ENCODE measurements at regions not wholly inside any gene's neighbourhood (a gene's known extent, or its start where the extent isn't known, plus 50 kb on each side); places are given as distances from the start of the nearest gene placed in this dataset.

- CTCF ChIA-PET: interaction anchor here (0.8 kb wide), 1 partner anchor 10 kb away, joined by 3 read pairs; no protein-coding TSS in a partner anchor
- POLR2A ChIA-PET: no interaction called here
- no peak for TF ChIP-seq CTCF (IDR thresholded peaks at IDR 0.05; ENCODE audit: control extremely low read depth, extremely low read depth, low read depth, missing control alignments)
- DNase-seq (ENCODE audit: extremely low spot score): no peak
Observed at GRCh38 chr5:121108725-121109124, 644.6 kb downstream of the PRR16 start.

DNA sequence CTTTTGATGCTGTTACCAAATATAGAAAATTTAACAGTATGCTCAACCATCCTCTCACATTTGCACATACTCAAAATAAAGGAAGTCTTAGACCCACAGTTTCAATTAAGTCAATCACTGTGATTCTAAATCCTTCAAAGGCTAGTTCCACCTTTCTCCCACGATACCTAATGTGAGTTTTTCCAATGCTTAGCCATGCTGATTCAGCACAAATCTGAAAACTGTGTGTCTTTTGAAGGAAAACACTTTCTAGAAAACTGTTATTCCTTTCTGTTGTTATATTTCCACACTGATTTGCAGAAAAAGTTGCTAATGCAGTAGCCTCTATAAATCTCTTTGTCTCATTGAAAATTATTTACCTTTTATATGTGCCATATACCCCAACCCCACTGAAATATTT is 645.7 kb downstream of the PRR16 start:
- TF ChIP-seq CTCF (IDR thresholded peaks at IDR 0.05; ENCODE audit: control extremely low read depth, extremely low read depth, low read depth, missing control alignments): no peak
- POLR2A ChIA-PET: no interaction called here
- CTCF ChIA-PET: no interaction called here
- no peak for DNase-seq (ENCODE audit: extremely low spot score)

- POLR2A ChIA-PET: no interaction called here
- CTCF ChIA-PET: interaction anchor here (1.4 kb wide), 1 partner anchor 14 kb away, joined by 4 read pairs; no protein-coding TSS in a partner anchor
- DNase-seq (ENCODE audit: extremely low spot score): no peak
- no peak for TF ChIP-seq CTCF (IDR thresholded peaks at IDR 0.05; ENCODE audit: control extremely low read depth, extremely low read depth, low read depth, missing control alignments)
Observed at GRCh38 chr5:121121786-121122185, 657.7 kb downstream of the PRR16 start.

GRCh38 chr5:121138495-121138907 is 674.4 kb downstream of the PRR16 start:
- TF ChIP-seq CTCF (IDR thresholded peaks at IDR 0.05; ENCODE audit: control extremely low read depth, extremely low read depth, low read depth, missing control alignments): no peak
- POLR2A ChIA-PET: no interaction called here

GRCh38 chr5:121138952-121139351 is 674.9 kb downstream of the PRR16 start:
- no peak for TF ChIP-seq CTCF (IDR thresholded peaks at IDR 0.05; ENCODE audit: control extremely low read depth, extremely low read depth, low read depth, missing control alignments)
- DNase-seq (ENCODE audit: extremely low spot score): no peak
- ChIA-PET POLR2A (no interaction called here), CTCF (no interaction called here)

More at GRCh38 chr5:121138495-121138907, 674.4 kb downstream of the PRR16 start:
- no peak for DNase-seq (ENCODE audit: extremely low spot score)
- CTCF ChIA-PET: no interaction called here

DNA sequence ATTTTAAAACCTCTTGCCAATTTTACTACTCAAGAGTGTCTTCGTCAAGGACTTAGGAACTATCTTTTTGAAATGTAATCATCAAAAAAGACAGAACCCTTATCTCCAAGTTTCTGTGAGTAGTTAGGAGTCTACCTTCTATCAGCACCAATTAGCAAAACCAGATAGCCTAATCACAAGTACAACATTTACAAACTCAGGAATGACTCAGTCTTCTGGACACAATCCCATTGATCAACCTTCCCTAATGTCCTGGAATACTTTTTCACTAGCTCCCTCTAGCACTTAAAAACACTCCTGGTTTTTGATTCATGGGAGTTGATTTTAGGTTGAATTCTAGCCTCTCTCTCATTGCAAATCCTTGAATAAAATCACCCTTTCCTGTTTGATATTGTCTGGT is 680.7 kb downstream of the PRR16 start:
- ChIA-PET CTCF (no interaction called here), POLR2A (no interaction called here)
- no peak for DNase-seq (ENCODE audit: extremely low spot score)
- no peak for TF ChIP-seq CTCF (IDR thresholded peaks at IDR 0.05; ENCODE audit: control extremely low read depth, extremely low read depth, low read depth, missing control alignments)

- CTCF ChIA-PET: no interaction called here
- DNase-seq (ENCODE audit: extremely low spot score): no peak
- POLR2A ChIA-PET: no interaction called here
- TF ChIP-seq CTCF (IDR thresholded peaks at IDR 0.05; ENCODE audit: control extremely low read depth, extremely low read depth, low read depth, missing control alignments): no peak
Observed at GRCh38 chr5:121151534-121151933, 687.4 kb downstream of the PRR16 start.

Data from GM10248 (cell line).